NT2/D1 (cell line): ENCODE measurements at regions not wholly inside any gene's neighbourhood (a gene's known extent, or its start where the extent isn't known, plus 50 kb on each side); places are given as distances from the start of the nearest gene placed in this dataset.

Source experiments
- SUZ12 ChIP-seq: IDR thresholded peaks from 2 replicates; pipeline ENCODE4 v1.6.1; 2011; ENCODE audit not compliant: insufficient read length, insufficient read depth; ENCODE audit errors: extremely low read depth
- YY1 ChIP-seq: IDR thresholded peaks from 2 replicates; pipeline ENCODE4 v1.6.1; 2011; ENCODE audit not compliant: insufficient read length, insufficient read depth
- ZNF274 ChIP-seq: IDR thresholded peaks from 2 replicates; pipeline ENCODE4 v1.6.1; 2011; ENCODE audit warnings: mild to moderate bottlenecking, low read depth, low read length

DNA sequence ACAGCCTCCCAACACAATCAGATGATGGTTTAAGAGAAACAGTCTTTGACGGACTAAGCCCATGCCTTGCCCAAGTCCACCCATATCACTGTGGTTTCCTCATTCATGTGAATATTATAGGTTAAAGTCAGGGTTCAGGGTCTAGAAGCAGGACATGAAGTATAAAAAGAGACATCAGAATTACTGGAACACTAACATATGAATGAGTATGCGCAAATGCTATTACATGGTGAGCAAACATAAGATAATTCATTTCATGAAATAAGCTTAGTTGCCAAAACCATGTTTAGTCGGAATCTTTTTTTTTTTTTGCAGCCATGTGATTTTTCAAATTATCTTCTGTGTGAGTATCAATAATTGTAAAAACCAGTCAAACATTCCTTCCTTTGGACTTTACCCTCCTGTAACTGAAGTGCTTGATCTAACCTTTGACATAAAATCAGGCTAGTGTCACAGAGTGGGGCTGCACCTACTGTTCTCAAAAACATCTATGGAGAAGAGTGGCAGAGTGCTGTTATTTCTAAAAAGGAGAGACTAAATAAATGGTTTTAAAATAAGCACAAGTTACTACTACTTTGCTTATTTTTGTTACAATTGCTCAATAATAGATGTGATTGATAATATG lies 84.9 kb upstream of the NRIP1 start:
- no peak for TF ChIP-seq YY1
- no peak for TF ChIP-seq SUZ12
- TF ChIP-seq ZNF274 = no peak
